PC-3 (cell line): ENCODE measurements at regions not wholly inside any gene's neighbourhood (a gene's known extent, or its start where the extent isn't known, plus 50 kb on each side); places are given as distances from the start of the nearest gene placed in this dataset.

Source experiments
- ATAC-seq: fragments of 200-7000 bp; cut with Tn5 transposase; 2 replicates; pipeline ENCODE4 v1.9.1; 2020; ENCODE audit warnings: mild to moderate bottlenecking, moderate library complexity
- BruUV-seq: library from RNA; stranded (reverse); fragments of 400-500 nt; replicated peaks from 2 replicates; lab custom pipeline; 2021; lab: Mats Ljungman, UMichigan
- CTCF ChIA-PET: fragments of 300-600 bp; sonication (Branson Sonifier 250); formaldehyde crosslinking; loops from one replicate; lab custom pipeline; 2022; ENCODE audit warnings: antibody characterized with exemption; lab: Charles Lee
- POLR2A ChIA-PET: fragments of 300-600 bp; sonication (Branson Sonifier 250); formaldehyde crosslinking; loops from one replicate; lab custom pipeline; 2022; ENCODE audit warnings: antibody characterized with exemption; ENCODE audit not compliant: unreplicated experiment; lab: Charles Lee
- DNase-seq: peaks from one replicate; pipeline ENCODE4 v3.0.0-alpha.2; 2015
- H2AFZ ChIP-seq: fragments of 300-600 bp; sonication (generic); 2 replicates; pipeline ENCODE4 v1.6.0; 2016; ENCODE audit warnings: antibody characterized with exemption, low read length
- H3F3A ChIP-seq: fragments of 300-600 bp; sonication (generic); one replicate; pipeline ENCODE4 v1.6.0; 2017; ENCODE audit warnings: antibody characterized with exemption, low read length, control low read depth, mild to moderate bottlenecking; ENCODE audit not compliant: unreplicated experiment
- H3K27ac ChIP-seq: fragments of 300-600 bp; sonication (generic); 2 replicates; pipeline ENCODE4 v1.5.1; 2016; ENCODE audit warnings: mild to moderate bottlenecking, low read length
- H3K27me3 ChIP-seq: fragments of 300-600 bp; sonication (generic); 2 replicates; pipeline ENCODE4 v1.6.1; 2016; ENCODE audit warnings: low read length, mixed read lengths
- H3K36me3 ChIP-seq: fragments of 300-600 bp; sonication (generic); 2 replicates; pipeline ENCODE4 v1.6.1; 2016; ENCODE audit warnings: low read depth, mixed run types, low read length, mixed read lengths
- H3K4me1 ChIP-seq: fragments of 300-600 bp; sonication (generic); 2 replicates; pipeline ENCODE4 v1.5.1; 2016; ENCODE audit warnings: low read length; ENCODE audit not compliant: insufficient read depth
- H3K4me2 ChIP-seq: fragments of 300-600 bp; sonication (generic); 2 replicates; pipeline ENCODE4 v1.6.0; 2016; ENCODE audit warnings: low read length
- H3K4me3 ChIP-seq: fragments of 300-600 bp; sonication (generic); 2 replicates; pipeline ENCODE4 v1.5.1; 2016; ENCODE audit warnings: mild to moderate bottlenecking, low read length, mixed read lengths
- H3K79me2 ChIP-seq: fragments of 300-600 bp; sonication (generic); 2 replicates; pipeline ENCODE4 v1.6.1; 2017; ENCODE audit warnings: low read length, mixed read lengths
- H3K9ac ChIP-seq: fragments of 300-600 bp; sonication (generic); 2 replicates; pipeline ENCODE4 v1.6.0; 2016; ENCODE audit warnings: mild to moderate bottlenecking, low read length
- H3K9me2 ChIP-seq: fragments of 300-600 bp; sonication (generic); replicated peaks from 2 replicates; pipeline ENCODE4 v1.6.1; 2016; ENCODE audit warnings: mixed run types, low read length, mixed read lengths
- H3K9me3 ChIP-seq: fragments of 300-600 bp; sonication (generic); 2 replicates; pipeline ENCODE4 v1.6.1; 2016; ENCODE audit warnings: low read length, mixed read lengths
- H4K20me1 ChIP-seq: fragments of 300-600 bp; sonication (generic); 2 replicates; pipeline ENCODE4 v1.6.1; 2016; ENCODE audit warnings: low read length, mixed read lengths
- EZH2 ChIP-seq: fragments of 300-600 bp; sonication (generic); IDR thresholded peaks from one replicate; pipeline ENCODE4 v1.6.1; 2017; ENCODE audit warnings: antibody characterized with exemption, mild to moderate bottlenecking, low read length; ENCODE audit not compliant: unreplicated experiment
- EZH2phosphoT487 ChIP-seq: fragments of 300-600 bp; sonication (generic); IDR thresholded peaks from 2 replicates; pipeline ENCODE4 v1.6.1; 2018; ENCODE audit warnings: mild to moderate bottlenecking, antibody characterized with exemption, low read length, borderline replicate concordance
- intact Hi-C: fragments of 100-400 bp; cut with micrococcal nuclease; formaldehyde crosslinking; loops from 2 replicates; pipeline ENCODE4 v1.9.0; 2023
- TF ChIP-seq, protein P1 (sequence below): fragments of 300-600 bp; sonication (generic); conservative IDR thresholded peaks from 2 replicates; pipeline ENCODE4 v1.5.1; 2017; ENCODE audit warnings: antibody characterized with exemption, low read depth, mild to moderate bottlenecking, low read length

DNA sequence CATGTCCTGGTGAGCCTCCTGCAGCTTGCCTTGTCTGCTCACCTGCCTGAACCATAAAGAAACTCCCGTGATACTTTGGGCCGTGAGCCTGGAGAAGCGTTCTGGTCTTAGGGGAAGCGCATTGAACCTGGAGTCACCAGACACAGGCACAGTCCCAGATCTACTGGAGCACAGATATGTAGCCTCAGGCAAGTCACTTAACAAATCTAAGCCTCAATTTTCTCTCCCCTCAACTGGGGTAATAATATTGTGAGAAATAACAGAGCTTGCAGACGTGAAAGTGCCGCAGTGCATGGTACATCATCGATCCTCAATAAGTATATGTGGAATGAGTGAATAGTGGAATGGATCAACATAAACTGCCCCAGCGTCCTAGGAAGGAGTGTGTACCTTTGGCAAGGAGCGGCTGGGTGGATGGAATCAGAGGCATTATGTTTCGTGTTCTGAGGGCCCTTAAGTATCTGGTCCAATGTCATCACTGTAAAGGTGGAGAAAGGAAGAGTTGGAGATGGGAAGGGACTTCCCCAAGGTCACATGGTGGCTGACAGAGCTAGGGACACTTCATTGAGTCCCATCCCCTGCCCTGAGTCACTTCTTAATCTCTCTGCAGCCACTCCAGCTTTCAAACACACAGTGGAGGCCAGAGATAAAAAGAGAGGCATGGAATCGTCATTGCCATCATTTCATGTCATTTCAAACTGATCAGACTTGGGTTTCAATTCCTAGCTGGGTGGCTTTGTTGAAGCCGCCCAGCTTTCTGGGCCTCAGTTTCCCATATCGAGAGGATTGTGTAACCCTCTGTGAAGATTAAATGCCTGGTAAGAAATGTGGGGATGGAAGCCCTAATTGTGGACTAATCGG, 172.4 kb downstream of the DDX1 start:
- no peaks in the 10 kb centered on the region for H3F3A ChIP-seq
- H3K79me2 ChIP-seq: no peaks in the 10 kb centered on the region
- no peaks in the 10 kb centered on the region for H3K9me3 ChIP-seq
- H3K4me3 ChIP-seq: no peak overlapping the region
- H3K27ac ChIP-seq: no peak overlapping the region
- CTCF ChIA-PET: no interaction called here
- H2AFZ ChIP-seq: no peak overlapping the region
- TF ChIP-seq EZH2phosphoT487: no peak
- TF ChIP-seq EZH2: no peak
- TF ChIP-seq, protein P1, sequence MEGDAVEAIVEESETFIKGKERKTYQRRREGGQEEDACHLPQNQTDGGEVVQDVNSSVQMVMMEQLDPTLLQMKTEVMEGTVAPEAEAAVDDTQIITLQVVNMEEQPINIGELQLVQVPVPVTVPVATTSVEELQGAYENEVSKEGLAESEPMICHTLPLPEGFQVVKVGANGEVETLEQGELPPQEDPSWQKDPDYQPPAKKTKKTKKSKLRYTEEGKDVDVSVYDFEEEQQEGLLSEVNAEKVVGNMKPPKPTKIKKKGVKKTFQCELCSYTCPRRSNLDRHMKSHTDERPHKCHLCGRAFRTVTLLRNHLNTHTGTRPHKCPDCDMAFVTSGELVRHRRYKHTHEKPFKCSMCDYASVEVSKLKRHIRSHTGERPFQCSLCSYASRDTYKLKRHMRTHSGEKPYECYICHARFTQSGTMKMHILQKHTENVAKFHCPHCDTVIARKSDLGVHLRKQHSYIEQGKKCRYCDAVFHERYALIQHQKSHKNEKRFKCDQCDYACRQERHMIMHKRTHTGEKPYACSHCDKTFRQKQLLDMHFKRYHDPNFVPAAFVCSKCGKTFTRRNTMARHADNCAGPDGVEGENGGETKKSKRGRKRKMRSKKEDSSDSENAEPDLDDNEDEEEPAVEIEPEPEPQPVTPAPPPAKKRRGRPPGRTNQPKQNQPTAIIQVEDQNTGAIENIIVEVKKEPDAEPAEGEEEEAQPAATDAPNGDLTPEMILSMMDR: no peak
- H3K4me1 ChIP-seq: no peaks in the 10 kb centered on the region
- POLR2A ChIA-PET: no interaction called here
- H3K9ac ChIP-seq: no peak overlapping the region
- no peak overlapping the region for H3K4me2 ChIP-seq
- peaks cover 72% of the 10 kb centered on the region for H3K27me3 ChIP-seq
- H4K20me1 ChIP-seq: no peaks in the 10 kb centered on the region
- DNase-seq (no peak), ATAC-seq (no peak)
- intact Hi-C loops: no loop called here
- H3K9me2 ChIP-seq: no peaks in the 10 kb centered on the region
- H3K36me3 ChIP-seq: no peaks in the 10 kb centered on the region
- BruUV-seq: no TSS peak

DNA sequence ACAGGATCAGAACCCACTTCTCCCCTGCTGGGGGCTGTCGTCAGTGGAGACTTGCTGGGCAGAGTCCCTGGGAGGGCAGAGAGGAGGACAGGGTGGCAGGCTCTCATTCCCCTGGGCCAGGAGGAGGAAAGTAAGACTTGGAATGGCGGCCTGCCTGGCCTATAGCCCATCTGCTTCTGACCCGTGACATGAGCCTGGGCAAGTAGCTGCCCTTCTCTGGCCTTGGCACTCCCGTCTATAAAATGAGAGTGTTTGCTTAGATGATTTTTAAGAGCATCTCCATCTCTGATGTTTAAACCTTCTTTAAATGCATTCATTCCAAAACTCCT, 173.0 kb downstream of the DDX1 start:
- intact Hi-C loops: no loop called here
- TF ChIP-seq, protein P1: no peak
- TF ChIP-seq EZH2: no peak
- no peak for TF ChIP-seq EZH2phosphoT487
- ChIA-PET POLR2A (no interaction called here), CTCF (no interaction called here)
- Histone ChIP-seq H3K79me2 (no peaks in the 10 kb centered on the region), H3K4me3 (no peak overlapping the region), H4K20me1 (no peaks in the 10 kb centered on the region), H3K9me3 (no peaks in the 10 kb centered on the region), H3K4me2 (no peak overlapping the region), H2AFZ (no peak overlapping the region), H3K9ac (no peak overlapping the region), H3K9me2 (no peaks in the 10 kb centered on the region), H3K27me3 (peaks cover 74% of the 10 kb centered on the region), H3K27ac (no peak overlapping the region), H3F3A (no peaks in the 10 kb centered on the region), H3K4me1 (no peaks in the 10 kb centered on the region), H3K36me3 (no peaks in the 10 kb centered on the region)
- ATAC-seq: no peak
- no TSS peak for BruUV-seq
- no peak for DNase-seq

DNA sequence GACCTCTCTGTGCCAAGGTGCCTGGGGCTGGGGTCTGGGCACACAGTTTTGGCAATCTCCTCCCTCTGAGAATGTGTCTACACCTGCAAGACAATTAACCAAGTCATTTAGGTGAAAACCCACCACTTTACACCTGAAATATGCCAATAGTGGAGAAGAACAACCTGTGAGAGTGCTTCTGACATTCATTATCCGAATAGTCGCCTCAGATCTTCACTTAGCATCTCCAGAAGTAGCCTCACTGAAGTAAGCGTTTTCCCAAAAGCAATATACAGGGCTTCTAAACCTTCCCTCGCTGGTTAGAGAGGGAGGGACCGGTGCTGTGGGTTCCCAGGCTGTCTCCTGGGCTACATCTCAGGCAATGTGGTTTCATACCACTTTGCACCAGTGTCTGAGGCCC, 173.5 kb downstream of the DDX1 start:
- DNase-seq: no peak
- Histone ChIP-seq H3K79me2 (no peaks in the 10 kb centered on the region), H3K27ac (no peak overlapping the region), H3K4me3 (no peak overlapping the region), H3K4me2 (no peak overlapping the region), H3K36me3 (no peaks in the 10 kb centered on the region), H3K9ac (no peak overlapping the region), H3K9me2 (no peaks in the 10 kb centered on the region), H3K27me3 (peaks cover 76% of the 10 kb centered on the region), H2AFZ (no peak overlapping the region), H3K9me3 (no peaks in the 10 kb centered on the region), H3F3A (no peaks in the 10 kb centered on the region), H4K20me1 (no peaks in the 10 kb centered on the region), H3K4me1 (no peaks in the 10 kb centered on the region)
- intact Hi-C loops: no loop called here
- no TSS peak for BruUV-seq
- ATAC-seq: no peak
- TF ChIP-seq EZH2phosphoT487 (no peak), EZH2 (no peak)
- TF ChIP-seq, protein P1: no peak
- ChIA-PET CTCF (no interaction called here), POLR2A (no interaction called here)
